PC-9 (cell line): ENCODE measurements at regions not wholly inside any gene's neighbourhood (a gene's known extent, or its start where the extent isn't known, plus 50 kb on each side); places are given as distances from the start of the nearest gene placed in this dataset.

ENCODE experiments used
- EZH2 ChIP-seq: fragments of 200-600 bp; sonication (generic); IDR thresholded peaks from 2 replicates; pipeline ENCODE4 v1.8.0; 2017; ENCODE audit warnings: antibody characterized with exemption, low read depth
- TF ChIP-seq, protein P1 (sequence below): fragments of 200-600 bp; sonication (generic); conservative IDR thresholded peaks from 2 replicates; pipeline ENCODE4 v1.6.1; 2017; ENCODE audit warnings: mixed run types, antibody characterized with exemption, mild to moderate bottlenecking, moderate library complexity

DNA sequence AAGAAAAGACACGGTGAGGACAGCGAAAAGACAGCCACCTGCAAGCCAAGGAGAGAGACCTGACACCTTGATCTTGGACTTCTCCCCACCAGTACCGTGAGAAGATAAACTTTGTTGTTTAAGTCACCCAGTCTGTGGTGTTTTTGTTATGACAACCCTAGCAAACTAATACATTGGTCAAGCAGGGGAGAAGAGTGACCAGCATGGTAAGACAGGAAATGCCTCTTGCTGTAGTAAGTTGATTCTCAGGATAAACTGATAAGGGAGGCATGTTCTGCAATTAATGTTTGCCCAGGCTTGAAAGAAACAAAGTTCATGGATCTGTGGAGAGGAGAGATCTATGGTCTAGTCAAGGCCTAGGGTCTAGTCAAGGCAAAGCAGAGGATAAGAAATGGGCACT lies 801.2 kb downstream of the MAT2B start:
- TF ChIP-seq, protein P1, sequence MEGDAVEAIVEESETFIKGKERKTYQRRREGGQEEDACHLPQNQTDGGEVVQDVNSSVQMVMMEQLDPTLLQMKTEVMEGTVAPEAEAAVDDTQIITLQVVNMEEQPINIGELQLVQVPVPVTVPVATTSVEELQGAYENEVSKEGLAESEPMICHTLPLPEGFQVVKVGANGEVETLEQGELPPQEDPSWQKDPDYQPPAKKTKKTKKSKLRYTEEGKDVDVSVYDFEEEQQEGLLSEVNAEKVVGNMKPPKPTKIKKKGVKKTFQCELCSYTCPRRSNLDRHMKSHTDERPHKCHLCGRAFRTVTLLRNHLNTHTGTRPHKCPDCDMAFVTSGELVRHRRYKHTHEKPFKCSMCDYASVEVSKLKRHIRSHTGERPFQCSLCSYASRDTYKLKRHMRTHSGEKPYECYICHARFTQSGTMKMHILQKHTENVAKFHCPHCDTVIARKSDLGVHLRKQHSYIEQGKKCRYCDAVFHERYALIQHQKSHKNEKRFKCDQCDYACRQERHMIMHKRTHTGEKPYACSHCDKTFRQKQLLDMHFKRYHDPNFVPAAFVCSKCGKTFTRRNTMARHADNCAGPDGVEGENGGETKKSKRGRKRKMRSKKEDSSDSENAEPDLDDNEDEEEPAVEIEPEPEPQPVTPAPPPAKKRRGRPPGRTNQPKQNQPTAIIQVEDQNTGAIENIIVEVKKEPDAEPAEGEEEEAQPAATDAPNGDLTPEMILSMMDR: no peak
- TF ChIP-seq EZH2: no peak
